ENCODE measurements at regions not wholly inside any gene's neighbourhood (a gene's known extent, or its start where the extent isn't known, plus 50 kb on each side); places are given as distances from the start of the nearest gene placed in this dataset.
"Not testable (repeated sequence)": the region's sequence is repeated elsewhere in the genome, so short reads cannot be mapped to it uniquely, and the experiment has no call there.

DNA sequence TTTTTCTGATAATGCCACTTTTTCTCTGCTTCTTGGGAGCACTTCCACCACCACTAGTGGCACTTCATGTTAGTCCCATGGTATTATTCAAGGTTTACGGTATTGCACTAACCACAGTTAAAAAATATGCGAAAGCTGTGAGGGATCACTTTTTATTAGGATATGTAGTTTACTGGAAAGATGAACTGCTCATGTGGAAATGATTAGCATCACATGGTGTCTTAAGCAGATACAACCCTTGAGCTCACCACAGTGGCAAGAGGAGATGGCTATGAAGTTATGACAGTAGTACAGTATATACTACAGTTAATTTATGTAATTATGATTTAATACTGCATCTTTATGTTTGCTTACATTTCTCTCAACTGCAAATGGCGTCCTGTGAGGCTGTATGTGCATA is 134.5 kb upstream of the HMGN3 start:
- no peak for DNase-seq
- Histone ChIP-seq H3K27me3 (replicated peaks) (no peaks in the 10 kb centered on the region), H3K27ac (no peak overlapping the region), H3K36me3 (replicated peaks) (no peaks in the 10 kb centered on the region), H3K4me3 (ENCODE audit: low read depth, low read length) (no peak overlapping the region)
- in situ Hi-C loops (cut with HindIII; ENCODE audit: low pct_ligation_motif_present, low sequenced_read_pairs): no loop called here
- TF ChIP-seq, protein P1, sequence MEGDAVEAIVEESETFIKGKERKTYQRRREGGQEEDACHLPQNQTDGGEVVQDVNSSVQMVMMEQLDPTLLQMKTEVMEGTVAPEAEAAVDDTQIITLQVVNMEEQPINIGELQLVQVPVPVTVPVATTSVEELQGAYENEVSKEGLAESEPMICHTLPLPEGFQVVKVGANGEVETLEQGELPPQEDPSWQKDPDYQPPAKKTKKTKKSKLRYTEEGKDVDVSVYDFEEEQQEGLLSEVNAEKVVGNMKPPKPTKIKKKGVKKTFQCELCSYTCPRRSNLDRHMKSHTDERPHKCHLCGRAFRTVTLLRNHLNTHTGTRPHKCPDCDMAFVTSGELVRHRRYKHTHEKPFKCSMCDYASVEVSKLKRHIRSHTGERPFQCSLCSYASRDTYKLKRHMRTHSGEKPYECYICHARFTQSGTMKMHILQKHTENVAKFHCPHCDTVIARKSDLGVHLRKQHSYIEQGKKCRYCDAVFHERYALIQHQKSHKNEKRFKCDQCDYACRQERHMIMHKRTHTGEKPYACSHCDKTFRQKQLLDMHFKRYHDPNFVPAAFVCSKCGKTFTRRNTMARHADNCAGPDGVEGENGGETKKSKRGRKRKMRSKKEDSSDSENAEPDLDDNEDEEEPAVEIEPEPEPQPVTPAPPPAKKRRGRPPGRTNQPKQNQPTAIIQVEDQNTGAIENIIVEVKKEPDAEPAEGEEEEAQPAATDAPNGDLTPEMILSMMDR (IDR thresholded peaks at IDR 0.05; ENCODE audit: low read depth, low read length, missing control alignments): no peak

DNA sequence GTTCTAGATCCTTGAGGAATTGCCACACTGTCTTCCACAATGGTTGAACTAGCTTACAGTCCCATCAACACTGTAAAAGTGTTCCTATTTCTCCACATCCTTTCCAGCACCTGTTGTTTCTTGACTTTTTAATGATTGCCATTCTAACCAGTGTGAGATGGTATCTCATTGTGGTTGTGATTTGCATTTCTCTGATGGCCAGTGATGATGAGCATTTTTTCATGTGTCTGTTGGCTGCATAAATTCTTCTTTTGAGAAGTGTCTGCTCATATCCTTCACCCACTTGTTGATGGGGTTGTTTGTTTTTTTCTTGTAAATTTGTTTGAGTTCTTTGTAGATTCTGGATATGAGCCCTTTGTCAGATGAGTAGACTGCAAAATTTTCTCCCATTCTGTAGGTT is 129.0 kb upstream of the HMGN3 start:
- H3K27ac ChIP-seq; DNase-seq; H3K36me3 ChIP-seq (replicated peaks); in situ Hi-C loops (cut with HindIII; ENCODE audit: low pct_ligation_motif_present, low sequenced_read_pairs); H3K4me3 ChIP-seq (ENCODE audit: low read depth, low read length); H3K27me3 ChIP-seq (replicated peaks): not testable (repeated sequence)

DNA sequence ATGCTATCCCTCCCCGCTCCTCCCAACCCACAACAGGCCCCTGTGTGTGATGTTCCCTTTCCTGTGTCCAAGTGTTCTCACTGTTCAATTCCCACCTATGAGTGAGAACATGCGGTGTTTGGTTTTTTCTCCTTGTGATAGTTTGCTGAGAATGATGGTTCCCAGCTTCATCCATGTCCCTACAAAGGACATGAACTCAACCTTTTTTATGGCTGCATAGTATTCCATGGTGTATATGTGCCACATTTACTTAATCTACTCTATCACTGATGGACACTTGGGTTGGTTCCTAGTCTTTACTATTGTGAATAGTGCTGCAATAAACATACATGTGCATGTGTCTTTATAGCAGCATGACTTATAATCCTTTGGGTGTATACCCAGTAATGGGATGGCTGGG is 126.6 kb upstream of the HMGN3 start:
- H3K27me3 ChIP-seq (replicated peaks); H3K27ac ChIP-seq; H3K4me3 ChIP-seq (ENCODE audit: low read depth, low read length); DNase-seq; H3K36me3 ChIP-seq (replicated peaks); in situ Hi-C loops (cut with HindIII; ENCODE audit: low pct_ligation_motif_present, low sequenced_read_pairs): not testable (repeated sequence)

DNA sequence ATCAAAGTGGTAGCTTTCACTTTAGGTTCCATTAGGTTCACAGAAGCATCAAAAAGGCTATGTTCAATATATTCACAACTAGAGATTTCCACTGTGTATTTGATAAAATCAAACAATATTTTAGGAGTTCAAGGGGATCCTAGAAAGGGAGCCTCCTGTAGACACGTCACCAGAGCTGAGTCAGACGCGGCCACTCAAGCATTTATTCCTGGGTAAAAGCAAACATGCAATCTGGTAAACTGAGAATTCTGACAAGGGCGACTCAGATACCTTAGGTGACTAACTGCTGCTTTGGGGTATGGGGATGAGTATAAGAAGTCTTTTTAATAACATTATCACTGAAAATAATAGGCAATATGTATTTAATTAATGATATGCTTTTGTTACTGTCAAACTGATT is 118.7 kb upstream of the HMGN3 start:
- TF ChIP-seq, protein P1 (IDR thresholded peaks at IDR 0.05; ENCODE audit: low read depth, low read length, missing control alignments): no peak
- in situ Hi-C loops (cut with HindIII; ENCODE audit: low pct_ligation_motif_present, low sequenced_read_pairs): no loop called here

DNA sequence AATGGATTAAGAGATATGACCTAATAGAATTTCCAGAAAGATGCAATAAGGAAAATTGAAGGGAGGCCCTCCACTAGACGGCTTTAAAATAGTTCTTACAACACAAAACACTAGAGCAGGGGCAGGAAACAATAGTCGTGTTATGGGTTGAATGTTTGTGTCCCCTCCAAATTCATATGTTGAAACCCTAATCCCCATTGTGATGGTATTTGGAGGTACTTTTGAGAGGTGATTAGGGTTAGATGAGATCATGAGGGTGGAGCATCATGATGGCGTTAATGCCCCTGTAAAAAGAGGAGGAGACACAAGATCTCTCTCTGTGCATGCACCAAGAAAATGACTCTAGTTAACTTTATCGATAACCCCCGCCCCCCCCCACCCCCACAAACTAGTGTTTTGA is 104.0 kb upstream of the HMGN3 start:
- DNase-seq: no peak
- Histone ChIP-seq H3K4me3 (ENCODE audit: low read depth, low read length) (no peak overlapping the region), H3K36me3 (replicated peaks) (no peaks in the 10 kb centered on the region), H3K27ac (no peak overlapping the region), H3K27me3 (replicated peaks) (no peaks in the 10 kb centered on the region)
- in situ Hi-C loops (cut with HindIII; ENCODE audit: low pct_ligation_motif_present, low sequenced_read_pairs): no loop called here
- TF ChIP-seq, protein P1 (IDR thresholded peaks at IDR 0.05; ENCODE audit: low read depth, low read length, missing control alignments): no peak

More for the DNA sequence above, 118.7 kb upstream of the HMGN3 start:
- no peaks in the 10 kb centered on the region for H3K36me3 ChIP-seq (replicated peaks)
- no peak overlapping the region for H3K4me3 ChIP-seq (ENCODE audit: low read depth, low read length)
- DNase-seq: peak; percentile 21
- no peaks in the 10 kb centered on the region for H3K27me3 ChIP-seq (replicated peaks)
- no peak overlapping the region for H3K27ac ChIP-seq

DNA sequence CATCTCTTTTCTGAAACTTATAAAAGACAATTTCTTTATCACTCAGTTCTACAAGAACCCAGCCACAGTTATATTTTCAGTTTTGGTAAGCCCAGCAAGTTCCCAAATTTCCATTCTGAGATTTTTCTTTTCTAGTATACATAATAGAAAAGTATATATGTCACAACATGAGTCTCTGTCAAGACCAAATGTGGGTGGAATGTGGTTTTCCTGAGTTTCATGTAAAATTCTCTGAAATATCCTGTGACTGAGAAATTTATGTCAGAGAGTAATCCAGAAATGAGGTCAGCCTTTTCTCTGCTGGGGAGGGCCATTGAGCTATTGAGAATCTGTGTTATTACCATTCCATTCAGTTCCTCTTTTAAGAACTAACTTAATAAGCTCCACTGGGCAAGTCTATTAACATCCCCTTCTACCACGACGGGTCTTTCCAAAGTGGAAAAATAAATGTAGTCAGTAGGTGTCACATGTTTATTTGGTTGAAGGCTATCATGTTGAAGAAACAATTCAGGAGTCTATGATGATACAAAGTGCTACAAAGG is 100.7 kb upstream of the HMGN3 start:
- DNase-seq: no peak
- TF ChIP-seq, protein P1 (IDR thresholded peaks at IDR 0.05; ENCODE audit: low read depth, low read length, missing control alignments): no peak

DNA sequence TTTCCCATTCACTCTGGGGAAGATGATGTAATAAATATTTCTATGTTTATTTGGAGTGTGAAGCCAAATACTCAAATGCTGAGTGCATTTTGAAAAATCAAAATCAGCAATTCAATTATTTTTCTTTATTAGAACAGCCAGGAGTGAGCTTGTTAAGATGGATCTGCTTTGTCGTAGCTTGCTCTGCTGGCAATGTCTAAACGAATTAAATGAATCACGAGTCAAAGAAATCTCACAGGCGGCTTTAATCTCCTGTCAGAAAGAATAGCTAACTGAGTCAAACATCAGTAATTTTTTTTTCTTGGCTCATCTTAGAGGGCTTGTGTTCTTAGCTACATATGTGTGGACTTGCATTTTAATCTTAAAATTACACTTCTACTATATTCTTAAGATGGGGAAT is 100.2 kb upstream of the HMGN3 start:
- no peaks in the 10 kb centered on the region for H3K27me3 ChIP-seq (replicated peaks)
- no peak overlapping the region for H3K4me3 ChIP-seq (ENCODE audit: low read depth, low read length)
- DNase-seq: no peak
- H3K36me3 ChIP-seq (replicated peaks): no peaks in the 10 kb centered on the region
- TF ChIP-seq, protein P1 (IDR thresholded peaks at IDR 0.05; ENCODE audit: low read depth, low read length, missing control alignments): no peak
- H3K27ac ChIP-seq: no peak overlapping the region
- in situ Hi-C loops (cut with HindIII; ENCODE audit: low pct_ligation_motif_present, low sequenced_read_pairs): no loop called here

More for the DNA sequence above, 100.7 kb upstream of the HMGN3 start:
- H3K4me3 ChIP-seq (ENCODE audit: low read depth, low read length): no peak overlapping the region
- no peak overlapping the region for H3K27ac ChIP-seq
- in situ Hi-C loops (cut with HindIII; ENCODE audit: low pct_ligation_motif_present, low sequenced_read_pairs): no loop called here
- no peaks in the 10 kb centered on the region for H3K36me3 ChIP-seq (replicated peaks)
- no peaks in the 10 kb centered on the region for H3K27me3 ChIP-seq (replicated peaks)

Data from brain microvascular endothelial cell (primary cell).